ENCODE measurements at regions not wholly inside any gene's neighbourhood (a gene's known extent, or its start where the extent isn't known, plus 50 kb on each side); places are given as distances from the start of the nearest gene placed in this dataset.

DNA sequence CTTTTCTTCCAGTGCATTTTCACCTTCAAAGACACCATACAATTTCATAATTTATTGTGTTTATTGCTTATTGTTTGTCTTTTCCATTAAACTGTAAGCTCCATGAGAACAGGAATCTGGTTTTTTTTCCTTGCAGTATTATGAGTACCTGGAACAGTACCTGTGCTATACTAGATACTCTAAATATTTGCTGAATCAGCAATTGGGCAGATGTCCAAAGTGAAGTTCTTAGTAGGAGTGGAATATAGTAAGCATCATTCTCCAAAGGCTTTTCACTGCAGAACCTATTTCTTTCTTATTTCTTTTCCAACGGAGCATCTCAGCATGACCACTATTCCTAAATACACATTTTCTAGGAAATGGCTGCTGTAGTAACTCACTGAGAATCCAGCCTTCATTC lies 269.0 kb upstream of the CCL2 start:
- Histone ChIP-seq H3K27ac (ENCODE audit: low read depth, low read length) (no peak overlapping the region), H3K27me3 (ENCODE audit: control insufficient read depth, insufficient read depth, low read length) (peaks cover 3% of the 10 kb centered on the region), H3K36me3 (ENCODE audit: control insufficient read depth, insufficient read depth, low read length) (no peaks in the 10 kb centered on the region), H3K9me3 (ENCODE audit: control insufficient read depth, insufficient read depth, low read length) (no peaks in the 10 kb centered on the region), H3K4me3 (ENCODE audit: low read depth, low read length) (no peak overlapping the region), H3K4me1 (ENCODE audit: control insufficient read depth, insufficient read depth, low read length) (peaks cover 9% of the 10 kb centered on the region)
- DNase-seq (ENCODE audit: low read depth in 4 of 6, low spot score in 6 of 6) = no peak
- WGBS (ENCODE audit: insufficient coverage) = 0% methylated on average over 1 of the region's 1 CpG

GRCh38 chr17:33986566-33986965 lies 268.5 kb upstream of the CCL2 start:
- 72% methylated on average over 2 of the region's 2 CpGs for WGBS (ENCODE audit: insufficient coverage)
- no peak overlapping the region for H3K4me3 ChIP-seq (ENCODE audit: low read depth, low read length)

GRCh38 chr17:33987162-33987561 lies 267.9 kb upstream of the CCL2 start:
- Histone ChIP-seq H3K27ac (ENCODE audit: low read depth, low read length) (no peak overlapping the region), H3K36me3 (ENCODE audit: control insufficient read depth, insufficient read depth, low read length) (no peaks in the 10 kb centered on the region), H3K4me3 (ENCODE audit: low read depth, low read length) (no peak overlapping the region), H3K27me3 (ENCODE audit: control insufficient read depth, insufficient read depth, low read length) (peaks cover 3% of the 10 kb centered on the region), H3K9me3 (ENCODE audit: control insufficient read depth, insufficient read depth, low read length) (no peaks in the 10 kb centered on the region), H3K4me1 (ENCODE audit: control insufficient read depth, insufficient read depth, low read length) (peaks cover 6% of the 10 kb centered on the region)
- WGBS (ENCODE audit: insufficient coverage) = 67% methylated on average over 1 of the region's 2 CpGs
- DNase-seq (ENCODE audit: low read depth in 4 of 6, low spot score in 6 of 6) = no peak

More at GRCh38 chr17:33986566-33986965, 268.5 kb upstream of the CCL2 start:
- Histone ChIP-seq H3K27ac (ENCODE audit: low read depth, low read length) (no peak overlapping the region), H3K27me3 (ENCODE audit: control insufficient read depth, insufficient read depth, low read length) (peaks cover 3% of the 10 kb centered on the region), H3K4me1 (ENCODE audit: control insufficient read depth, insufficient read depth, low read length) (peaks cover 9% of the 10 kb centered on the region), H3K36me3 (ENCODE audit: control insufficient read depth, insufficient read depth, low read length) (no peaks in the 10 kb centered on the region), H3K9me3 (ENCODE audit: control insufficient read depth, insufficient read depth, low read length) (no peaks in the 10 kb centered on the region)
- DNase-seq (ENCODE audit: low read depth in 4 of 6, low spot score in 6 of 6) = no peak

DNA sequence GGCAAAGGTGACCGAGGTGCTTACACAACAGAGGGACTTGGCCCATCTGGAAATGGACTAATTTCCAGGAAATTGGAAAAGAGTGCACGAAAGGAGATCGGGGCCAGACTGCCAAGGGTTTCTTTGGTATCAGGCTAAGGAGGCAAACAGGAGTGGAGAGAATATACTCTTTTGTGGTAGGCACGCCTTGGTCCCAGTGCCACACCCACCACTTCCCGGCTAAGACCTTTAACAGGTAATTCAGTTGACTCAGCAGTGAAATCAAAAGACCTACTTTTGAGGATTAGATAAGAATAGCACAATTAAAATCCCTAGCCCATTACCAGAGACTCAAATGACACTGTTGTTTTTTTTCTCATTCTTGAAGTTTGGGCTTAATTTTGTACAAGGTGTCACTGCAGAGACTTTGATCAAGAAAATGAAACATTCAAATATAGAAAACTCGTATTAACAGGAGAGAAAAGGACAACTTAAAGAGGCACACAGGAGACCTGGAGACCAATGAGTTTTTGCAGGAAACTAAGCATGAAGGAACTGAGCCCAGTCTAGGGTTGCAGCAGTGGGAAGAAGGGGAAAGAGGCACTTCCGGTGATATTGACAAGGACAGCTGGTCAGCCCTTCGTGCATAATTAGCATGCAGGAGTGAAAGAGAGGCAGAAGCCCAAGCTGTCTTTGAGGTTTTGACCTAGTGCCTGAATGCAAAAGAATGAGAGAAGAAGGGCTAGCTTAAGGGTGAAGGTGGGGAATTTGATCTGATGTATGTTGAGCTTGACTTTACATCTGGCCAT lies 265.5 kb upstream of the CCL2 start:
- H3K27me3 ChIP-seq (ENCODE audit: control insufficient read depth, insufficient read depth, low read length) = peaks cover 3% of the 10 kb centered on the region
- H3K27ac ChIP-seq (ENCODE audit: low read depth, low read length) = no peak overlapping the region
- H3K4me3 ChIP-seq (ENCODE audit: low read depth, low read length) = no peak overlapping the region
- no peaks in the 10 kb centered on the region for H3K4me1 ChIP-seq (ENCODE audit: control insufficient read depth, insufficient read depth, low read length)
- no peaks in the 10 kb centered on the region for H3K9me3 ChIP-seq (ENCODE audit: control insufficient read depth, insufficient read depth, low read length)
- DNase-seq (ENCODE audit: low read depth in 4 of 6, low spot score in 6 of 6) = no peak
- H3K36me3 ChIP-seq (ENCODE audit: control insufficient read depth, insufficient read depth, low read length) = no peaks in the 10 kb centered on the region
- WGBS (ENCODE audit: insufficient coverage) = 61% methylated on average over 3 of the region's 8 CpGs

DNA sequence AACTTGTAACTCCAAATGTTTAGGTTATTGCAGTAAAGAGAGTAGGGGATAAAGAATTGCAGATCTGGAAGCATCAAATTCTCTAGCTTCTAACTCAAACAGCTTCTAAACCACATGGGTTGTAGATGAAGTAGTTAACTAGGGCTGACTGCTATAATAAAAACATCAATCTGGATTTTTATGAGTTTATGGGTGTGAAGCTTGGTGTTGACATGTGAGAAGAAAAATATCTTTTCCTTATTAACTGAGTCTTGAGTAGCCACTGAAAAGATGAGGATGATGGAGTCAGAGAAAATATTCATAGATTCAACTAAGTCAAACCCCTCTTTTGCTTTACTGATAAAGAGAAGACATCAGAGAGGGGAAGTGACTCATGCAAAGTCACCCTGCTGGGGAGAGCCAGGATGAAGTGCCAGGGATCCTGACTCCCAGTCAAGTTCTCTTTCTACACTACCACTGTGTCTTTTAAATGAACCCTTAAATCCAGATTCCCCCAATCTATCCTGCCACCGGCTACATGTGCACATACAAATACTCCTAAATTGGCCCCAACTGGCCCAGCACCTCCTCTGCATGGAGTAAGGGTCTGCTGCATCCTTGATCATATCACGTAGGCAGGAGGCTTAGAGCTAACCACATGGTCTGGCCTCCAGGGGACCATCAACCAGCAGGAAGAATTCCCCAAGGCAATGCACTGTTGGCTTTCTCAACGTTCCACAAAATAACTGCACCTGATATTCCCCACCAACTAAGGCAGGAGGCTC lies 264.0 kb upstream of the CCL2 start:
- WGBS (ENCODE audit: insufficient coverage) = 56% methylated on average over 2 of the region's 3 CpGs
- Histone ChIP-seq H3K27ac (ENCODE audit: low read depth, low read length) (no peak overlapping the region), H3K36me3 (ENCODE audit: control insufficient read depth, insufficient read depth, low read length) (no peaks in the 10 kb centered on the region), H3K9me3 (ENCODE audit: control insufficient read depth, insufficient read depth, low read length) (no peaks in the 10 kb centered on the region), H3K4me1 (ENCODE audit: control insufficient read depth, insufficient read depth, low read length) (no peaks in the 10 kb centered on the region), H3K27me3 (ENCODE audit: control insufficient read depth, insufficient read depth, low read length) (no peaks in the 10 kb centered on the region), H3K4me3 (ENCODE audit: low read depth, low read length) (no peak overlapping the region)
- DNase-seq (ENCODE audit: low read depth in 4 of 6, low spot score in 6 of 6) = no peak

DNA sequence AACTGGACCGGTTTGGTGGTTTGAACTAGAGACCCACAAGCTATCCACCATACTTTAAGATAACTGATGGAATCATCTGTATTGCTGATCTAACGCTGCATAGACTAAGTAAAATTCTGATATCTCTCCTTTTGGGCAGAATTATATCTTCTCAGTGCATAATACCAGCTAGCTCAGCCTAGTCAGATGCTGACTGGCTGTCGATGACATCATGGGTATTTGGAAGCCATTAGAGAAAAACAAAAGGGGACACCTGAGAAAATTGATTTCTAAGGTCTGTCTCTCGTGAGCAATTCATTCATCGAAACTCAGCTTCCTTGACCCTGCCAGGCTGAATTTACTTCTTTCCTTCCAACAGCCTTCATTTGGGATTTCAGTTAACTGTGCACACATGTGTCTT lies 263.0 kb upstream of the CCL2 start:
- no peak overlapping the region for H3K27ac ChIP-seq (ENCODE audit: low read depth, low read length)
- no peaks in the 10 kb centered on the region for H3K4me1 ChIP-seq (ENCODE audit: control insufficient read depth, insufficient read depth, low read length)
- no peaks in the 10 kb centered on the region for H3K27me3 ChIP-seq (ENCODE audit: control insufficient read depth, insufficient read depth, low read length)
- H3K4me3 ChIP-seq (ENCODE audit: low read depth, low read length) = no peak overlapping the region
- H3K36me3 ChIP-seq (ENCODE audit: control insufficient read depth, insufficient read depth, low read length) = no peaks in the 10 kb centered on the region
- WGBS (ENCODE audit: insufficient coverage) = 100% methylated on average over 1 of the region's 5 CpGs
- no peaks in the 10 kb centered on the region for H3K9me3 ChIP-seq (ENCODE audit: control insufficient read depth, insufficient read depth, low read length)
- DNase-seq (ENCODE audit: low read depth in 4 of 6, low spot score in 6 of 6) = no peak

GRCh38 chr17:34000639-34001038 lies 254.4 kb upstream of the CCL2 start:
- H3K36me3 ChIP-seq (ENCODE audit: control insufficient read depth, insufficient read depth, low read length) = no peaks in the 10 kb centered on the region
- no peak overlapping the region for H3K4me3 ChIP-seq (ENCODE audit: low read depth, low read length)
- H3K27me3 ChIP-seq (ENCODE audit: control insufficient read depth, insufficient read depth, low read length) = no peaks in the 10 kb centered on the region
- H3K27ac ChIP-seq (ENCODE audit: low read depth, low read length) = no peak overlapping the region
- no peaks in the 10 kb centered on the region for H3K4me1 ChIP-seq (ENCODE audit: control insufficient read depth, insufficient read depth, low read length)
- no peak for DNase-seq (ENCODE audit: low read depth in 4 of 6, low spot score in 6 of 6)
- no peaks in the 10 kb centered on the region for H3K9me3 ChIP-seq (ENCODE audit: control insufficient read depth, insufficient read depth, low read length)
- no CpG with 5 or more reads among the region's 1 CpG for WGBS (ENCODE audit: insufficient coverage)

GRCh38 chr17:34001246-34001645 lies 253.8 kb upstream of the CCL2 start:
- H3K4me3 ChIP-seq (ENCODE audit: low read depth, low read length) = no peak overlapping the region
- H3K9me3 ChIP-seq (ENCODE audit: control insufficient read depth, insufficient read depth, low read length) = no peaks in the 10 kb centered on the region
- no peak overlapping the region for H3K27ac ChIP-seq (ENCODE audit: low read depth, low read length)
- H3K36me3 ChIP-seq (ENCODE audit: control insufficient read depth, insufficient read depth, low read length) = no peaks in the 10 kb centered on the region
- 92% methylated on average over 2 of the region's 2 CpGs for WGBS (ENCODE audit: insufficient coverage)
- no peaks in the 10 kb centered on the region for H3K27me3 ChIP-seq (ENCODE audit: control insufficient read depth, insufficient read depth, low read length)
- H3K4me1 ChIP-seq (ENCODE audit: control insufficient read depth, insufficient read depth, low read length) = no peaks in the 10 kb centered on the region
- DNase-seq (ENCODE audit: low read depth in 4 of 6, low spot score in 6 of 6) = no peak

DNA sequence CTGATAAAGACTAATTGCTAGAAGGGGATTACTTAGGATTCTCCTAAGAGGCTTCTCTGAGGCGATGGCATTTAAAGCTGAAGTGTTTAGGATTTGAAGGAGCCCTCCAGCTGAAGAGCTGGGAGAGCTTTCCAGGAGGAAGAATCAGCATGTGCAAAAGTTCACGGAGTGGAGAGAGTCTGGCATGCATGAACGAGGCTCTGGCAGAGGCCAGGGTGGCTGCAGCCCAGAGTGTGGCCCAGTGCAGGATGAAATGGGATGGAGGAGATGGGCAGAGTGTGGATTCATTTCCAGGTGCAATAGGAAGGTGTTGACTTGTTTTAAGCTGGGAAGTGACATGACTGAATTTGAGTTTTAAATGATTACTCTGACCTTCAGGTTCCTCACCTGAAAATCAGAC lies 249.0 kb upstream of the CCL2 start:
- Histone ChIP-seq H3K27ac (ENCODE audit: low read depth, low read length) (no peak overlapping the region), H3K27me3 (ENCODE audit: control insufficient read depth, insufficient read depth, low read length) (no peaks in the 10 kb centered on the region), H3K4me3 (ENCODE audit: low read depth, low read length) (no peak overlapping the region), H3K4me1 (ENCODE audit: control insufficient read depth, insufficient read depth, low read length) (no peaks in the 10 kb centered on the region), H3K36me3 (ENCODE audit: control insufficient read depth, insufficient read depth, low read length) (no peaks in the 10 kb centered on the region), H3K9me3 (ENCODE audit: control insufficient read depth, insufficient read depth, low read length) (no peaks in the 10 kb centered on the region)
- 72% methylated on average over 3 of the region's 3 CpGs for WGBS (ENCODE audit: insufficient coverage)
- DNase-seq (ENCODE audit: low read depth in 4 of 6, low spot score in 6 of 6) = no peak

- no peak for DNase-seq (ENCODE audit: low read depth in 4 of 6, low spot score in 6 of 6)
- no peaks in the 10 kb centered on the region for H3K27me3 ChIP-seq (ENCODE audit: control insufficient read depth, insufficient read depth, low read length)
- peaks cover 5% of the 10 kb centered on the region for H3K4me1 ChIP-seq (ENCODE audit: control insufficient read depth, insufficient read depth, low read length)
- no CpG with 5 or more reads among the region's 1 CpG for WGBS (ENCODE audit: insufficient coverage)
- no peak overlapping the region for H3K4me3 ChIP-seq (ENCODE audit: low read depth, low read length)
- H3K36me3 ChIP-seq (ENCODE audit: control insufficient read depth, insufficient read depth, low read length) = no peaks in the 10 kb centered on the region
- no peaks in the 10 kb centered on the region for H3K9me3 ChIP-seq (ENCODE audit: control insufficient read depth, insufficient read depth, low read length)
- H3K27ac ChIP-seq (ENCODE audit: low read depth, low read length) = no peak overlapping the region
These were observed 247.0 kb upstream of the CCL2 start for GRCh38 chr17:34008125-34008524.
